Stomach (tissue), 8 donors: ENCODE measurements at regions not wholly inside any gene's neighbourhood (a gene's known extent, or its start where the extent isn't known, plus 50 kb on each side); places are given as distances from the start of the nearest gene placed in this dataset.
"Not testable (repeated sequence)": the region's sequence is repeated elsewhere in the genome, so short reads cannot be mapped to it uniquely, and the experiment has no call there.

Source experiments
- DNase-seq, 2 donors: peaks; one replicate each; pipeline versions ENCODE4 v3.0.0 to v3.0.0-alpha.2; 2013 to 2019
- H3K27ac ChIP-seq, 5 donors: fragments of 200-600 bp in 4 of 5; sonication (generic) in 4 of 5; one replicate each; pipeline ENCODE4 v1.5.1; 2013 to 2019; ENCODE audit warnings: mild to moderate bottlenecking in 1 of 5, moderate library complexity in 1 of 5
- H3K27me3 ChIP-seq, 3 donors: fragments of 200-600 bp; sonication (generic); one replicate each; pipeline ENCODE4 v1.5.1; 2017 to 2019; ENCODE audit warnings: mixed run types in 1 of 3
- H3K36me3 ChIP-seq, 4 donors: fragments of 200-600 bp; sonication (generic); 1 replicate in 3 of 4; 2 replicates in 1 of 4; pipeline ENCODE4 v1.5.1; 2016 to 2019
- H3K4me1 ChIP-seq, 4 donors: fragments of 200-600 bp; sonication (generic); one replicate each; pipeline ENCODE4 v1.5.1; 2016 to 2019
- H3K4me3 ChIP-seq, 4 donors: fragments of 200-600 bp; sonication (generic) in 3 of 4; one replicate each; pipeline ENCODE4 v1.5.1; 2016 to 2019; ENCODE audit warnings: mild to moderate bottlenecking in 1 of 4
- H3K9me3 ChIP-seq, 4 donors: fragments of 200-600 bp; sonication (generic); one replicate each; pipeline ENCODE4 v1.5.1; 2016 to 2019
- CTCF ChIP-seq, 7 experiments: fragments of 450-650 bp in 4 of 7; fragments of 200-600 bp in 3 of 7; sonication (generic) in 3 of 7; IDR thresholded peaks; one replicate each; pipeline ENCODE4 v1.5.1; 2016 to 2019; ENCODE audit warnings: antibody characterized with exemption in 7 of 7, control low read depth in 2 of 7, mild to moderate bottlenecking in 1 of 7
- EP300 ChIP-seq: sonication (generic); formaldehyde crosslinking; IDR thresholded peaks from one replicate; pipeline ENCODE4 v1.6.1; 2017; ENCODE audit warnings: antibody characterized with exemption
- POLR2A ChIP-seq, 4 donors: fragments of 450-650 bp; IDR thresholded peaks; one replicate each; pipeline ENCODE4 v1.6.1; 2016; ENCODE audit warnings: antibody characterized with exemption in 4 of 4, control low read depth in 2 of 4, mild to moderate bottlenecking in 1 of 4, moderate library complexity in 1 of 4
- POLR2AphosphoS5 ChIP-seq, 3 donors: sonication (generic); formaldehyde crosslinking; IDR thresholded peaks; one replicate each; pipeline ENCODE4 v1.6.1; 2016; ENCODE audit warnings: antibody characterized with exemption in 3 of 3
- WGBS, 5 donors: extraction: QIAGEN DNeasy Blood & Tissue Kit in 3 of 5; methylation state at CpG; one replicate each; pipeline versions ENCODE4 v1.1.5 to v1.1.7; 2013 to 2018; 5-methylcytosine and 5-hydroxymethylcytosine counted together
- intact Hi-C: fragments of 100-400 bp; cut with DNase I; formaldehyde crosslinking; loops from one replicate; pipeline ENCODE4 v1.15.1; 2023; ENCODE audit warnings: low total_unique reads
- donor health status: healthy with polysubstance abuse.
- donor health status: Bipolar disorder and iron deficiency.
- donor health status: healthy.

DNA sequence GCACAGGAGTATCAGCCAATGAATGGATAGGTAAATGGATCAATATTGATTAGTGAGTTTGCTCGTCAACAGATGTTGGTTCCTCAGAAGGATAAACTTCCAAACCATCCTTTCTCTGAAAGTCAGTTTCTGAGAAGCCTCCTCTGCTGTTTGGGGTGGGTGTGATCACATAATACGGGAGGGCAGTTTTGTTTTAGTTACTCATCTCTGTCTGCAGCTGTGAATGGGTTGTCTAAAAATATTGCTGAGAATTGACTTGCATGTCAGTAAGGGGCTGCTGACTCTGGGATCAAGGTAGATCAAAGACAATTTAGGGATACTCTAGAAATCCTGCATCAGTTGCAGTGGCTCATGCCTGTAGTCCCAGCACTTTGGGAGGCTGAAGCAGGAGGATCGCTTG lies 390.8 kb upstream of the AMELY start:
- DNase-seq, result no peak
- WGBS, 5 donors, result 81 to 95% (median 89%) methylated on average over 3 of the region's 3 CpGs; no CpG with 5 or more reads in 2 of the 5 donors

DNA sequence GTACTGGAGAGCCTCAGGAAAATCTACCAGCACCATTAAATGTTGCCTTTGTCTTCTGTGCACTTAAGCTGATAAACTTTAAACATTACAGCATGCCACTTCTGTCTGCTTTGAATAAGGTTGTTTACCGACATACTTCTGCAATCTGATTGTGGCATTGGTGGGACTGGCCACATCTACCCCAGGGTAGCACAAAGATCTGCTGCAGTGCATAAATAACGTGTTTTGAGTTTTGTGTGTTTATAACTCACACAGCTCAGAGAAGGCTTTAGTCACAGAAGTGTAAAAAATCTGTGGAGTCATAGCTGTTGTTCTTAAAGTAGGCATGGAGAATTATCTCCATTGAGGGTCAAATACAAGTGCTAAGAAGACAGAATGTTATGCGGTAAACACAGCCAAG lies 388.4 kb upstream of the AMELY start:
- Histone ChIP-seq H3K36me3 (peaks cover 0 to 10% (median 0%) of the 10 kb centered on the region in 4 donors), H3K4me3 (no peak overlapping the region), H3K27ac (no peak overlapping the region), H3K4me1 (peaks cover 0 to 18% (median 0%) of the 10 kb centered on the region in 4 donors), H3K27me3 (no peaks in the 10 kb centered on the region), H3K9me3 (no peaks in the 10 kb centered on the region)
- 13 to 29% (median 22%) methylated on average over 3 of the region's 3 CpGs; no CpG with 5 or more reads in 2 of the 5 donors for WGBS, 5 donors
- no peak for DNase-seq
- TF ChIP-seq EP300 (no peak), POLR2AphosphoS5 (IDR thresholded peaks at IDR 0.05) (no peak), POLR2A (IDR thresholded peaks at IDR 0.05) (no peak), CTCF (IDR thresholded peaks at IDR 0.05) (no peak)
- intact Hi-C loops, result no loop called here

More for the DNA sequence above, 390.8 kb upstream of the AMELY start:
- Histone ChIP-seq H3K27ac (no peak overlapping the region), H3K9me3 (no peaks in the 10 kb centered on the region), H3K4me1 (peaks cover 0 to 18% (median 0%) of the 10 kb centered on the region in 4 donors), H3K27me3 (no peaks in the 10 kb centered on the region), H3K36me3 (peaks cover 0 to 28% (median 0%) of the 10 kb centered on the region in 4 donors), H3K4me3 (no peak overlapping the region)
- intact Hi-C loops, result no loop called here
- no peak for TF ChIP-seq EP300
- no peak for TF ChIP-seq CTCF (IDR thresholded peaks at IDR 0.05)
- no peak for TF ChIP-seq POLR2A (IDR thresholded peaks at IDR 0.05)
- no peak for TF ChIP-seq POLR2AphosphoS5 (IDR thresholded peaks at IDR 0.05)

DNA sequence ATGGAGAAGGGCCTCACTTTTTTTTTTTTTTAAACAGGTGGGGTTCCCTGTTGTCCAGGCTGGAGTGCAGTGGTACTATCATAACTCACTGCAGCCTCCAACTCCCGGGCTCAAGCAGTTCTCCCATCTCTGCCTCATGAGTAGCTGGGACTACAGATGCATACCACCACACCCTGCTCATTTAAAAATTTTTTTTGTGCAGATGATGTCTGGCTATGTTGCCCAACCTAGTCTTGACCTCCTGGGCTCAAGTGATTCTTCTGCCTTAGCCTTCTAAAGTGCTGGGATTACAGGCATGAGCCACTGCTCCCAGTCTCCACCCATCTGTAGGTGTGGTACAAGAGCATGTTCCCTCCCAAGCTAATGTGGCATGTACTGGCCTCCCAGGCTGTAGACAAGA lies 380.6 kb upstream of the AMELY start:
- DNase-seq, result no peak
- 89 to 100% (median 92%) methylated on average over 1 of the region's 1 CpG; no CpG with 5 or more reads in 2 of the 5 donors for WGBS, 5 donors
- no peak overlapping the region for H3K4me3 ChIP-seq
- intact Hi-C loops, result no loop called here
- no peaks in the 10 kb centered on the region for H3K9me3 ChIP-seq
- H3K27me3 ChIP-seq, result no peaks in the 10 kb centered on the region
- no peaks in the 10 kb centered on the region for H3K4me1 ChIP-seq
- H3K36me3 ChIP-seq, result no peaks in the 10 kb centered on the region
- TF ChIP-seq POLR2A (IDR thresholded peaks at IDR 0.05), result no peak
- H3K27ac ChIP-seq, result no peak overlapping the region

DNA sequence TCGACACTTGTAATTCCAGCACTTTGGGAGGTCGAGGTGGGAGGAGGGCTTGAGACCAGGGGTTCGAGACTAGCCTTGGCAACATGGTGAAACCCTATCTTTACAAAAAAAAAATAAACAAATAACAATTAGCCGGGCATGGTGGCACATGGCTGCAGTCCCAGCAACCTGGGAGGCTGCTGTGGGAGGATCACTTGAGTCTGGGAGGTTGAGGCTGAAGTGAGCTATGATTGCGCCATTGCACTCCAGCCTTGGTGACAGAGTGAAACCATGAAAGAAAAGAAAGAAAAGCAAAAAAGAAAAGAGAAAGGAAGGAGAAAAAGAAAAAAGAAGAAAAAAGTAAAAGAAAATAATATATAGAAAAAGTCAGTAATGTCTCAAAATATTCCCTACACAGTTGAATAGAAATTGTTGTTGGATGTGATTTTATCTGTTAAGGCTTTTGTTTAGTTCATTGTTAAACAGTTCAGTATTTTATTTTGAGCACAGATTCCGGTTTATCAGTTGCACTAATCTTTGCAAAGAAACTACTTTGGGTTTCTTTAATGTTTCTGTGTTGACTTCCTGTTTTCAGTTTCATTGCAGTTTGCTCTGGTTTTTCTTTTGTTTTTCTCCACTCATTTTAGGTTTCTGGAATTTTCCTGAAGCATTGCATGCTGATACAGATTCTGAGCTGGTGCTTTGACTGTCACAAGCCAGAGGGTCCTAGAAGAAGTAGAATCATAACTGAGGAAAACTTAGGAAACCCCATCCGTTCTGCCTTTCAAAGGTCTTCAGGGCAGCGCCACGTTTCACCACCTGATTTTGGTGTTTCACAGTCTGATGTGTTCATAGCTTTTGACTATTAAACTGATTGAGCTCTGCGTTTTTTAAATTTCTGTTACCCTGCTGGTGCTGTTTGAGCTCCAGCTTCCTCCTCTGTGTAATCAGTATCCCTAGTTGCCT lies 378.6 kb upstream of the AMELY start:
- no peak for TF ChIP-seq EP300
- no peak for TF ChIP-seq CTCF (IDR thresholded peaks at IDR 0.05)
- TF ChIP-seq POLR2A (IDR thresholded peaks at IDR 0.05), result no peak
- TF ChIP-seq POLR2AphosphoS5 (IDR thresholded peaks at IDR 0.05), result no peak
- WGBS, 5 donors, result 50 to 56% (median 52%) methylated on average over 10 of the region's 10 CpGs; no CpG with 5 or more reads in 2 of the 5 donors
- H3K27me3 ChIP-seq, result no peaks in the 10 kb centered on the region
- peak overlapping the region in 1 of 5 donors; percentile 27 for H3K27ac ChIP-seq
- DNase-seq, result no peak
- no peaks in the 10 kb centered on the region for H3K36me3 ChIP-seq
- no peaks in the 10 kb centered on the region for H3K9me3 ChIP-seq
- intact Hi-C loops, result no loop called here
- H3K4me1 ChIP-seq, result no peaks in the 10 kb centered on the region
- no peak overlapping the region for H3K4me3 ChIP-seq

DNA sequence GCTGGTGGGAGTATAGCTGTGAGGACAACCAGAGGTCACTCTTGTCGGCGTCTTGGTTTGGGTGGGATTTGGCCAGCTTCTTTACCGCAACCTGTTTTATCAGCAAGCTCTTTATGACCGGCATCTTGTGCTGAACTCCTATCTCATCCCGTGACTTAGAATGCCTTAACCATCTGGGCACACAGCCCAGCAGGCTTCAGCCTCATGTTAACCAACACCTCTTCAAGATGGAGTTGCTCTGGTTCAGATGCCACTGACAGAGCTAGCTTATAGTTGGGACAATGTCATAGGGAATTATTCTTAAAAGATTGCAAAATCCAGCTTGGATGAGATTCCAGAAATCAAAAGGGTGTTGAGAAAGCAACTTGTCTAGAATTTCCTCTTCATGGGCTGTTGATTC lies 377.1 kb upstream of the AMELY start:
- H3K36me3 ChIP-seq, result no peaks in the 10 kb centered on the region
- H3K4me1 ChIP-seq, result peaks cover 0 to under 1% (median 0%) of the 10 kb centered on the region in 4 donors
- intact Hi-C loops, result no loop called here
- H3K27me3 ChIP-seq, result no peaks in the 10 kb centered on the region
- TF ChIP-seq POLR2AphosphoS5 (IDR thresholded peaks at IDR 0.05), result no peak
- TF ChIP-seq CTCF (IDR thresholded peaks at IDR 0.05), result no peak
- no peak for TF ChIP-seq EP300
- TF ChIP-seq POLR2A (IDR thresholded peaks at IDR 0.05), result no peak
- no peak for DNase-seq
- H3K27ac ChIP-seq, result no peak overlapping the region
- 51 to 79% (median 61%) methylated on average over 5 of the region's 5 CpGs; no CpG with 5 or more reads in 2 of the 5 donors for WGBS, 5 donors
- H3K9me3 ChIP-seq, result no peaks in the 10 kb centered on the region
- H3K4me3 ChIP-seq, result no peak overlapping the region

- H3K27ac ChIP-seq, H3K4me1 ChIP-seq, H3K27me3 ChIP-seq, intact Hi-C loops, H3K36me3 ChIP-seq, DNase-seq, H3K9me3 ChIP-seq, H3K4me3 ChIP-seq: not testable (repeated sequence)
- WGBS, 5 donors, result 46 to 80% (median 63%) methylated on average over 1 to 2 of the region's 2 CpGs; no CpG with 5 or more reads in 2 of the 5 donors
Observed at GRCh38 chrY:7287963-7288362, 376.4 kb upstream of the AMELY start.
